ENCODE measurements at regions not wholly inside any gene's neighbourhood (a gene's known extent, or its start where the extent isn't known, plus 50 kb on each side); places are given as distances from the start of the nearest gene placed in this dataset.

GRCh38 chr18:56128153-56128791, 510.1 kb downstream of the TXNL1 start:
- no peak overlapping the region for H3K4me3 ChIP-seq (ENCODE audit: low read depth, low read length)
- ChIA-PET POLR2A (no interaction called here), CTCF (interaction anchor here (0.5 kb wide), 1 partner anchor 24 kb away, joined by 3 read pairs; no protein-coding TSS in a partner anchor)
- no peaks in the 10 kb centered on the region for H3K9me3 ChIP-seq (ENCODE audit: control insufficient read depth, insufficient read depth, low read depth, low read length)
- H3K4me1 ChIP-seq (ENCODE audit: control insufficient read depth, insufficient read depth, low read length) = no peaks in the 10 kb centered on the region
- no peaks in the 10 kb centered on the region for H3K36me3 ChIP-seq (ENCODE audit: control insufficient read depth in 2 of 2, insufficient read depth in 1 of 2, low read length in 2 of 2)
- no peak overlapping the region for H3K27ac ChIP-seq (ENCODE audit: extremely low read depth, low read depth, low read length)
- TF ChIP-seq GLIS1 (tag by site-specific recombination; IDR thresholded peaks at IDR 0.05) = no peak
- no peak for TF ChIP-seq KLF9 (tag by site-specific recombination; IDR thresholded peaks at IDR 0.05; ENCODE audit: low read depth)
- no peak for TF ChIP-seq ZNF664 (tag by site-specific recombination; IDR thresholded peaks at IDR 0.05)
- TF ChIP-seq, protein P1, sequence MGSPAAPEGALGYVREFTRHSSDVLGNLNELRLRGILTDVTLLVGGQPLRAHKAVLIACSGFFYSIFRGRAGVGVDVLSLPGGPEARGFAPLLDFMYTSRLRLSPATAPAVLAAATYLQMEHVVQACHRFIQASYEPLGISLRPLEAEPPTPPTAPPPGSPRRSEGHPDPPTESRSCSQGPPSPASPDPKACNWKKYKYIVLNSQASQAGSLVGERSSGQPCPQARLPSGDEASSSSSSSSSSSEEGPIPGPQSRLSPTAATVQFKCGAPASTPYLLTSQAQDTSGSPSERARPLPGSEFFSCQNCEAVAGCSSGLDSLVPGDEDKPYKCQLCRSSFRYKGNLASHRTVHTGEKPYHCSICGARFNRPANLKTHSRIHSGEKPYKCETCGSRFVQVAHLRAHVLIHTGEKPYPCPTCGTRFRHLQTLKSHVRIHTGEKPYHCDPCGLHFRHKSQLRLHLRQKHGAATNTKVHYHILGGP (tag by site-specific recombination; IDR thresholded peaks at IDR 0.05) = no peak
- TF ChIP-seq ZNF248 (tag by site-specific recombination; IDR thresholded peaks at IDR 0.05) = no peak
- no peak for TF ChIP-seq ZFP41 (tag by site-specific recombination; IDR thresholded peaks at IDR 0.05; ENCODE audit: borderline replicate concordance)
- no peak for TF ChIP-seq ZNF76 (tag by site-specific recombination; IDR thresholded peaks at IDR 0.05; ENCODE audit: borderline replicate concordance, low read depth)
- TF ChIP-seq, protein P2, sequence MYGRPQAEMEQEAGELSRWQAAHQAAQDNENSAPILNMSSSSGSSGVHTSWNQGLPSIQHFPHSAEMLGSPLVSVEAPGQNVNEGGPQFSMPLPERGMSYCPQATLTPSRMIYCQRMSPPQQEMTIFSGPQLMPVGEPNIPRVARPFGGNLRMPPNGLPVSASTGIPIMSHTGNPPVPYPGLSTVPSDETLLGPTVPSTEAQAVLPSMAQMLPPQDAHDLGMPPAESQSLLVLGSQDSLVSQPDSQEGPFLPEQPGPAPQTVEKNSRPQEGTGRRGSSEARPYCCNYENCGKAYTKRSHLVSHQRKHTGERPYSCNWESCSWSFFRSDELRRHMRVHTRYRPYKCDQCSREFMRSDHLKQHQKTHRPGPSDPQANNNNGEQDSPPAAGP (tag by site-specific recombination; IDR thresholded peaks at IDR 0.05) = no peak
- no peak for TF ChIP-seq ZNF404 (tag by site-specific recombination; IDR thresholded peaks at IDR 0.05)
- TF ChIP-seq ZNF140 (tag by site-specific recombination; IDR thresholded peaks at IDR 0.05) = no peak
- TF ChIP-seq ZNF366 (tag by site-specific recombination; conservative IDR thresholded peaks at IDR 0.05) = no peak
- TF ChIP-seq ZNF510 (tag by site-specific recombination; IDR thresholded peaks at IDR 0.05; ENCODE audit: insufficient replicate concordance) = no peak
- TF ChIP-seq YY2 (tag by site-specific recombination; IDR thresholded peaks at IDR 0.05) = no peak
- no peak for TF ChIP-seq ZNF335 (tag by site-specific recombination; conservative IDR thresholded peaks at IDR 0.05)
- TF ChIP-seq, protein P3, sequence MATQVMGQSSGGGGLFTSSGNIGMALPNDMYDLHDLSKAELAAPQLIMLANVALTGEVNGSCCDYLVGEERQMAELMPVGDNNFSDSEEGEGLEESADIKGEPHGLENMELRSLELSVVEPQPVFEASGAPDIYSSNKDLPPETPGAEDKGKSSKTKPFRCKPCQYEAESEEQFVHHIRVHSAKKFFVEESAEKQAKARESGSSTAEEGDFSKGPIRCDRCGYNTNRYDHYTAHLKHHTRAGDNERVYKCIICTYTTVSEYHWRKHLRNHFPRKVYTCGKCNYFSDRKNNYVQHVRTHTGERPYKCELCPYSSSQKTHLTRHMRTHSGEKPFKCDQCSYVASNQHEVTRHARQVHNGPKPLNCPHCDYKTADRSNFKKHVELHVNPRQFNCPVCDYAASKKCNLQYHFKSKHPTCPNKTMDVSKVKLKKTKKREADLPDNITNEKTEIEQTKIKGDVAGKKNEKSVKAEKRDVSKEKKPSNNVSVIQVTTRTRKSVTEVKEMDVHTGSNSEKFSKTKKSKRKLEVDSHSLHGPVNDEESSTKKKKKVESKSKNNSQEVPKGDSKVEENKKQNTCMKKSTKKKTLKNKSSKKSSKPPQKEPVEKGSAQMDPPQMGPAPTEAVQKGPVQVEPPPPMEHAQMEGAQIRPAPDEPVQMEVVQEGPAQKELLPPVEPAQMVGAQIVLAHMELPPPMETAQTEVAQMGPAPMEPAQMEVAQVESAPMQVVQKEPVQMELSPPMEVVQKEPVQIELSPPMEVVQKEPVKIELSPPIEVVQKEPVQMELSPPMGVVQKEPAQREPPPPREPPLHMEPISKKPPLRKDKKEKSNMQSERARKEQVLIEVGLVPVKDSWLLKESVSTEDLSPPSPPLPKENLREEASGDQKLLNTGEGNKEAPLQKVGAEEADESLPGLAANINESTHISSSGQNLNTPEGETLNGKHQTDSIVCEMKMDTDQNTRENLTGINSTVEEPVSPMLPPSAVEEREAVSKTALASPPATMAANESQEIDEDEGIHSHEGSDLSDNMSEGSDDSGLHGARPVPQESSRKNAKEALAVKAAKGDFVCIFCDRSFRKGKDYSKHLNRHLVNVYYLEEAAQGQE (tag by site-specific recombination; IDR thresholded peaks at IDR 0.05) = no peak
- no peak for TF ChIP-seq PATZ1 (tag by site-specific recombination; IDR thresholded peaks at IDR 0.05)
